H1 (cell line): ENCODE measurements at regions not wholly inside any gene's neighbourhood (a gene's known extent, or its start where the extent isn't known, plus 50 kb on each side); places are given as distances from the start of the nearest gene placed in this dataset.

Experiments used
- KDM5A ChIP-seq: fragments of 200-600 bp; IDR thresholded peaks from 2 replicates; pipeline ENCODE4 v1.7.1; 2012; ENCODE audit warnings: mild to moderate bottlenecking, low read length, inconsistent platforms, mixed read lengths
- NANOG ChIP-seq: IDR thresholded peaks from 2 replicates; pipeline ENCODE4 v1.6.1; 2011; ENCODE audit warnings: low read length, low read depth, mild to moderate bottlenecking, inconsistent platforms; ENCODE audit not compliant: insufficient read depth, poor library complexity, severe bottlenecking
- SIX5 ChIP-seq: IDR thresholded peaks from 2 replicates; pipeline ENCODE4 v1.6.1; 2011; ENCODE audit warnings: mild to moderate bottlenecking, low read depth, low read length
- SP1 ChIP-seq: IDR thresholded peaks from 2 replicates; pipeline ENCODE4 v1.6.1; 2011; ENCODE audit warnings: low read depth, low read length
- TAF7 ChIP-seq: optimal IDR thresholded peaks from 2 replicates; pipeline ENCODE3; 2011; ENCODE audit warnings: low read depth, mild to moderate bottlenecking, inconsistent platforms, low read length, moderate library complexity, borderline replicate concordance
- ZNF274 ChIP-seq: IDR thresholded peaks from 2 replicates; pipeline ENCODE4 v1.7.0; 2012; ENCODE audit warnings: low read length, borderline replicate concordance; ENCODE audit errors: extremely low read depth
- TF ChIP-seq, protein P1 (sequence below): IDR thresholded peaks from 2 replicates; pipeline ENCODE4 v1.6.1; 2011; ENCODE audit warnings: low read depth, mild to moderate bottlenecking, low read length; ENCODE audit not compliant: insufficient read depth

DNA sequence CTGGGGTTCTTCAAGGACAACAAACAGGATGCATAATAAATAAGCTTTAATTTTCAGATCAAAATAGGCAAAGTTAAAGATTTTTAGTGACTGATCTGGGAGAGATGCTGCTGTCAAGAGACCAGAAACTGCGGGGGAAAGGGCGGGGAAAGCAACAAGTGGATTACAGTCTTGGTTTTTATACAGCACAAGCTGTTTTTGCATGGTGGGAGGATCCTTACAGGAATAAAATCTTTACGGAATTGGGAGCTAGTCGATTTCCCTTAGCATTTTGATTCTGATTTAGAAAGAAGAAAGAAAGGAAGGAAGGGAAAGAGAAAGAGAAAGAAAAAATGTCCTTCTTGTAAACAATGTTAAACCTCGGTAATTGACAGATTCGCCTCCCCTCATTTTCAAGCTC lies 242.3 kb upstream of the SP8 start (continued):
- TF ChIP-seq ZNF274, result no peak
- TF ChIP-seq SIX5, result no peak
- TF ChIP-seq NANOG, result no peak
- no peak for TF ChIP-seq SP1
- TF ChIP-seq, protein P1, sequence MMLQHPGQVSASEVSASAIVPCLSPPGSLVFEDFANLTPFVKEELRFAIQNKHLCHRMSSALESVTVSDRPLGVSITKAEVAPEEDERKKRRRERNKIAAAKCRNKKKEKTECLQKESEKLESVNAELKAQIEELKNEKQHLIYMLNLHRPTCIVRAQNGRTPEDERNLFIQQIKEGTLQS, result no peak
- TF ChIP-seq KDM5A, result no peak
- TF ChIP-seq TAF7, result no peak
